ENCODE measurements at regions not wholly inside any gene's neighbourhood (a gene's known extent, or its start where the extent isn't known, plus 50 kb on each side); places are given as distances from the start of the nearest gene placed in this dataset.
"Not testable (repeated sequence)": the region's sequence is repeated elsewhere in the genome, so short reads cannot be mapped to it uniquely, and the experiment has no call there.

- Mint-ChIP-seq H3K4me3 (ENCODE audit: unreplicated experiment) (no peak overlapping the region), H3K27ac (ENCODE audit: unreplicated experiment) (no peak overlapping the region), H3K4me1 (ENCODE audit: unreplicated experiment) (no peaks in the 10 kb centered on the region), H3K27me3 (ENCODE audit: unreplicated experiment) (no peaks in the 10 kb centered on the region), H3K36me3 (ENCODE audit: unreplicated experiment) (no peaks in the 10 kb centered on the region), H3K9me3 (ENCODE audit: unreplicated experiment) (peaks cover 3% of the 10 kb centered on the region)
- no peak for DNase-seq (ENCODE audit: extremely low spot score, unreplicated experiment)
- TF ChIP-seq CTCF (IDR thresholded peaks at IDR 0.05): no peak
These were observed 124.4 kb upstream of the ADCY2 start for GRCh38 chr5:7271435-7272084.

- H3K4me3 Mint-ChIP-seq (ENCODE audit: unreplicated experiment): no peak overlapping the region
- no peaks in the 10 kb centered on the region for H3K4me1 Mint-ChIP-seq (ENCODE audit: unreplicated experiment)
- no peak overlapping the region for H3K27ac Mint-ChIP-seq (ENCODE audit: unreplicated experiment)
- no peak for TF ChIP-seq CTCF (IDR thresholded peaks at IDR 0.05)
- DNase-seq (ENCODE audit: extremely low spot score, unreplicated experiment): no peak
- no peaks in the 10 kb centered on the region for H3K27me3 Mint-ChIP-seq (ENCODE audit: unreplicated experiment)
- peaks cover 3% of the 10 kb centered on the region for H3K9me3 Mint-ChIP-seq (ENCODE audit: unreplicated experiment)
- no peaks in the 10 kb centered on the region for H3K36me3 Mint-ChIP-seq (ENCODE audit: unreplicated experiment)
These were observed 123.5 kb upstream of the ADCY2 start for GRCh38 chr5:7272408-7272965.

GRCh38 chr5:7274203-7274602, 121.7 kb upstream of the ADCY2 start:
- H3K4me3 Mint-ChIP-seq (ENCODE audit: unreplicated experiment): no peak overlapping the region
- H3K9me3 Mint-ChIP-seq (ENCODE audit: unreplicated experiment): no peaks in the 10 kb centered on the region
- H3K27me3 Mint-ChIP-seq (ENCODE audit: unreplicated experiment): no peaks in the 10 kb centered on the region
- H3K36me3 Mint-ChIP-seq (ENCODE audit: unreplicated experiment): no peaks in the 10 kb centered on the region
- no peak overlapping the region for H3K27ac Mint-ChIP-seq (ENCODE audit: unreplicated experiment)
- no peak for DNase-seq (ENCODE audit: extremely low spot score, unreplicated experiment)
- H3K4me1 Mint-ChIP-seq (ENCODE audit: unreplicated experiment): no peaks in the 10 kb centered on the region
- TF ChIP-seq CTCF (IDR thresholded peaks at IDR 0.05): no peak

- H3K9me3 Mint-ChIP-seq (ENCODE audit: unreplicated experiment); H3K27ac Mint-ChIP-seq (ENCODE audit: unreplicated experiment); H3K27me3 Mint-ChIP-seq (ENCODE audit: unreplicated experiment); H3K4me1 Mint-ChIP-seq (ENCODE audit: unreplicated experiment); H3K4me3 Mint-ChIP-seq (ENCODE audit: unreplicated experiment); DNase-seq (ENCODE audit: extremely low spot score, unreplicated experiment); H3K36me3 Mint-ChIP-seq (ENCODE audit: unreplicated experiment): not testable (repeated sequence)
These were observed 106.3 kb upstream of the ADCY2 start for GRCh38 chr5:7289634-7290033.

- not testable (repeated sequence) for H3K27me3 Mint-ChIP-seq (ENCODE audit: unreplicated experiment); H3K36me3 Mint-ChIP-seq (ENCODE audit: unreplicated experiment); H3K9me3 Mint-ChIP-seq (ENCODE audit: unreplicated experiment); H3K4me3 Mint-ChIP-seq (ENCODE audit: unreplicated experiment); DNase-seq (ENCODE audit: extremely low spot score, unreplicated experiment); H3K4me1 Mint-ChIP-seq (ENCODE audit: unreplicated experiment); H3K27ac Mint-ChIP-seq (ENCODE audit: unreplicated experiment)
These were observed 98.1 kb upstream of the ADCY2 start for GRCh38 chr5:7297821-7298220.

GRCh38 chr5:7299731-7300130, 96.2 kb upstream of the ADCY2 start:
- not testable (repeated sequence) for H3K4me1 Mint-ChIP-seq (ENCODE audit: unreplicated experiment); H3K27ac Mint-ChIP-seq (ENCODE audit: unreplicated experiment); H3K27me3 Mint-ChIP-seq (ENCODE audit: unreplicated experiment); H3K36me3 Mint-ChIP-seq (ENCODE audit: unreplicated experiment); H3K4me3 Mint-ChIP-seq (ENCODE audit: unreplicated experiment); DNase-seq (ENCODE audit: extremely low spot score, unreplicated experiment)
- peaks cover 10% of the 10 kb centered on the region for H3K9me3 Mint-ChIP-seq (ENCODE audit: unreplicated experiment)

- H3K27ac Mint-ChIP-seq (ENCODE audit: unreplicated experiment); DNase-seq (ENCODE audit: extremely low spot score, unreplicated experiment); H3K27me3 Mint-ChIP-seq (ENCODE audit: unreplicated experiment); H3K4me1 Mint-ChIP-seq (ENCODE audit: unreplicated experiment); H3K9me3 Mint-ChIP-seq (ENCODE audit: unreplicated experiment); H3K36me3 Mint-ChIP-seq (ENCODE audit: unreplicated experiment); H3K4me3 Mint-ChIP-seq (ENCODE audit: unreplicated experiment): not testable (repeated sequence)
These were observed 90.8 kb upstream of the ADCY2 start for GRCh38 chr5:7305000-7305674.

- H3K4me1 Mint-ChIP-seq (ENCODE audit: unreplicated experiment); H3K27ac Mint-ChIP-seq (ENCODE audit: unreplicated experiment); H3K4me3 Mint-ChIP-seq (ENCODE audit: unreplicated experiment); DNase-seq (ENCODE audit: extremely low spot score, unreplicated experiment); H3K27me3 Mint-ChIP-seq (ENCODE audit: unreplicated experiment); H3K36me3 Mint-ChIP-seq (ENCODE audit: unreplicated experiment); H3K9me3 Mint-ChIP-seq (ENCODE audit: unreplicated experiment): not testable (repeated sequence)
These were observed 89.4 kb upstream of the ADCY2 start for GRCh38 chr5:7306556-7306955.

GRCh38 chr5:7307709-7308108, 88.2 kb upstream of the ADCY2 start:
- H3K36me3 Mint-ChIP-seq (ENCODE audit: unreplicated experiment); DNase-seq (ENCODE audit: extremely low spot score, unreplicated experiment); H3K4me1 Mint-ChIP-seq (ENCODE audit: unreplicated experiment); H3K4me3 Mint-ChIP-seq (ENCODE audit: unreplicated experiment); H3K27me3 Mint-ChIP-seq (ENCODE audit: unreplicated experiment); H3K9me3 Mint-ChIP-seq (ENCODE audit: unreplicated experiment); H3K27ac Mint-ChIP-seq (ENCODE audit: unreplicated experiment): not testable (repeated sequence)
